GM13977 (cell line): ENCODE measurements at regions not wholly inside any gene's neighbourhood (a gene's known extent, or its start where the extent isn't known, plus 50 kb on each side); places are given as distances from the start of the nearest gene placed in this dataset.

Experiments
- DNase-seq: peaks from one replicate; pipeline ENCODE4 v3.0.0; 2012; ENCODE audit warnings: low spot score
- CTCF ChIP-seq: IDR thresholded peaks from 2 replicates; pipeline ENCODE4 v1.5.1; 2012; ENCODE audit warnings: mild to moderate bottlenecking, control low read depth; ENCODE audit not compliant: insufficient read depth; ENCODE audit errors: extremely low read depth, missing control alignments
- in situ Hi-C: fragments of 300-500 bp; cut with MboI; formaldehyde crosslinking; loops from one replicate; pipeline ENCODE4 v1.12.0; 2022; ENCODE audit warnings: low sequenced_read_pairs, low pct_unique_long_range_greater_than_20kb, mixed read lengths, inconsistent platforms; ENCODE audit not compliant: unreplicated experiment

- no peak for TF ChIP-seq CTCF
- in situ Hi-C loops = no loop called here
These were observed 247.8 kb downstream of the MSRB3 start for GRCh38 chr12:65526311-65526710.

GRCh38 chr12:65528127-65528526 lies 249.6 kb downstream of the MSRB3 start:
- no peak for DNase-seq
- TF ChIP-seq CTCF = no peak
- in situ Hi-C loops = no loop called here

More at GRCh38 chr12:65526311-65526710, 247.8 kb downstream of the MSRB3 start:
- no peak for DNase-seq

- no peak for TF ChIP-seq CTCF
- no peak for DNase-seq
- in situ Hi-C loops = no loop called here
These were observed 250.6 kb downstream of the MSRB3 start for GRCh38 chr12:65529106-65529505.

GRCh38 chr12:65529771-65530435 lies 251.4 kb downstream of the MSRB3 start:
- in situ Hi-C loops = no loop called here
- DNase-seq = no peak
- TF ChIP-seq CTCF = no peak

- TF ChIP-seq CTCF = no peak
- in situ Hi-C loops = no loop called here
- no peak for DNase-seq
These were observed 253.7 kb downstream of the MSRB3 start for GRCh38 chr12:65532162-65532561.

- DNase-seq = no peak
- in situ Hi-C loops = no loop called here
- no peak for TF ChIP-seq CTCF
These were observed 254.3 kb downstream of the MSRB3 start for GRCh38 chr12:65532764-65533163.
